Stimulated activated CD4-positive, alpha-beta T cell treated with anti-CD3 and anti-CD28 coated beads, TNF-alpha, amount 100 ng/mL, for 1 hour (primary cell): ENCODE measurements at regions not wholly inside any gene's neighbourhood (a gene's known extent, or its start where the extent isn't known, plus 50 kb on each side); places are given as distances from the start of the nearest gene placed in this dataset.
"Not testable (repeated sequence)": the region's sequence is repeated elsewhere in the genome, so short reads cannot be mapped to it uniquely, and the experiment has no call there.

Source experiments
- DNase-seq, 3 donors: peaks; one replicate each; pipeline ENCODE4 v3.0.0-alpha.2; 2020; ENCODE audit warnings: low read depth in 3 of 3, low spot score in 1 of 3

DNA sequence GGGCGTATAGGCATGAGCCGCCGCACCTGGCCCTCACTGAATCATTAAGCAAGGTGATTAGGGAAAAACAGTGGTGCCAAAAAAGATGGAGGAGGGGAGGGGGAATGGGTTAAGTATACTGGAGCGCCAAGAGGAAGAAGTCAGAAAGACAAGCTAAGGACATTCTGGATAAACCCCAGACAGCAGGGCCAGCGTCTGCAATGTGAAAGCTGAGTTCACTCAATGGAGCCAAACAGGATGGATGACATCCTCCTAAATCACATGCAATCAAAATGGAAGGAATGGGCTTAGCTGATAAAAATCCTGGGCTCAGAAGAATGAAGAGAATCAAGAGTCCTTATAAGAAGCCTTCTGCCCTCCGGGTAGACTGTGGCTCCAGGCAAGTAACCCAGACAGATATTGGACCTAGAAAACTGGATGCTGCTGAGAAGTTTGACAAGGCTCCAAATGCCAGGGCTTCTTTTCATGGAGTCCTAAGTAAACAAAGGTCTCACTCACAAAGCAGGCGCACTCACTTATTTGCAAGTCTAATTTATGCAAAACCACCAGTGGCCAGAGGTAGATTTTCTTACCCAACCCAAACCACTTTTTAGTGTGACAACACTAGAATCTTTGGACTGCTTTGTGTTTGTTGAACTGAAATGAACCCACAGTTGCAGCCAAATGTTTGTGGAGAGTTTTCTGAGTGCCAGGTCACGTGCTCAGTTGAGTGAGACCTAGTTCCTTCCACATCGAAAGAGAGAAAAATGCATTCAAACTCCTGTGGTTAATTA lies 519.1 kb upstream of the AUTS2 start:
- no peak for DNase-seq

DNA sequence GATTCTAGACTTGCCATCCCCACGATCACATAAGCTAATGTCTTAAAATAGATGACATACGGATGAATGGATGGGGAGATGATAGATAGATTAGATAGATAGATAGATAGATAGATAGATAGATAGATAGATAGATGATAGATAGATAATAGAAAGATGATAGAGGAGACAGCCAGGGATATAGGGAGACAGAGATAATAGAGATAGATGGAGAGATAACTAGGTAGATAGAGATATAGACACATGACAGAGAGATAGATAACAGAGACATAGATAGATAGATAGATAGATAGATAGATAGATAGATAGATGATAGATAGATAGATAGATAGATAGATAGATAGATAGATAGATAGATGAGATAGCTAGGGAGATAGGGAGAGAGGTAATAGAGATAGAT lies 511.0 kb upstream of the AUTS2 start:
- not testable (repeated sequence) for DNase-seq

DNA sequence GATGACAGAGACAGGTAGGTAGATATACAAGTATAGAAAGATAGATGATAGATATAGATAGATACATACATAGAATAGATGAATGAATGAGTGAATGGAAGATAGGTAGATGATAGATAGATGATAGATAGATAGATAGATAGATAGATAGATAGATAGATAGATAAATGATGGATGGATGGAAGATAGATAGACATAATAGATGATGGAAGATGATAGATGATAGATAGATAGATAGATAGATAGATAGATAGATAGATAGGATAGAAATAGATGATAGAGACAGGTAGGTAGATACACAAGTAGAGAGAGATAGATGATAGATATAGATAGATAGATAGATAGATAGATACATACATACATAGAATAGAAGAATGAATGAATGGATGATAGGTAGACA lies 510.1 kb upstream of the AUTS2 start:
- DNase-seq = no peak

GRCh38 chr7:69090936-69091335 lies 507.3 kb upstream of the AUTS2 start:
- no peak for DNase-seq

- no peak for DNase-seq
These were observed 506.8 kb upstream of the AUTS2 start for GRCh38 chr7:69091521-69091920.

GRCh38 chr7:69095127-69095526 lies 503.1 kb upstream of the AUTS2 start:
- DNase-seq = no peak

DNA sequence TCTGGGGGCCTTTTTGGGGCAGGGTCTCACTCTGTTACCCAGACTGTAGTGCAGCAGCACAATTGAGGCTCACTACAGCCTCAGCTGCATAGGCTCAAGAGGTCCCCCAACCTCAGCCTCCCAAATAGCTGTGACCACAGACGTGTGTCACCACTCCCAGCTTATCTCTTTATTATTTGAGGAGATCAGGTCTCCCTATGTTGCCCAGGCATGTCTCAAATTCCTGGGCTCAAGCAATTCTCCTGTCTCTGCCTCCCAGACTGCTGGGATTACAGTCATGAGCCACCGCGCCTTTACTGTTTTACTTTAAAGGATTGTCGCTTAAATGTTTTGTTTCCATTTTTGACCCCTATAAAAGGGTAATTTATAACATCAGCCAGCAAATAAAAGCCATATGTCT lies 502.6 kb upstream of the AUTS2 start:
- DNase-seq = no peak

DNA sequence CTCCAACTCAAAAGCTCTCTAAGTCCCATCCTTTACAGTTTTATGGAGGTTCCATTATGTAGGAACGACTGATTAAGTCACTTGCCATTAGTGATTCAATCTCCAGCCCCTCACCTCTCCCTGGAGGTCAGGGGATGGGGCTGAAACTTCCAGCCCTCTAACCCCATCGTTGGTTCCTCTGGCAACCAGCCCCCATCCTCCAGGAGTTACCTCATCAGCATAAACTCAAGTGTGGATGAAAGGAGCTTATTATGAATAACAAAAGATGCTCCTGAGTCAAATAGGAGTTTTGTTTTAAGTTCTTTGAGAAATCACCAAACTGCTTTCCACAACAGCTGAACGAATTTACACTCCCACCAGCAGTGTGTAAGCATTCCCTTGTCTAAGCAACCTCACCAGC lies 494.3 kb upstream of the AUTS2 start:
- DNase-seq = no peak

- DNase-seq = no peak
These were observed 493.2 kb upstream of the AUTS2 start for GRCh38 chr7:69105092-69105491.

GRCh38 chr7:69105981-69106380 lies 492.3 kb upstream of the AUTS2 start:
- no peak for DNase-seq

- not testable (repeated sequence) for DNase-seq
These were observed 491.8 kb upstream of the AUTS2 start for GRCh38 chr7:69106449-69106848.

DNA sequence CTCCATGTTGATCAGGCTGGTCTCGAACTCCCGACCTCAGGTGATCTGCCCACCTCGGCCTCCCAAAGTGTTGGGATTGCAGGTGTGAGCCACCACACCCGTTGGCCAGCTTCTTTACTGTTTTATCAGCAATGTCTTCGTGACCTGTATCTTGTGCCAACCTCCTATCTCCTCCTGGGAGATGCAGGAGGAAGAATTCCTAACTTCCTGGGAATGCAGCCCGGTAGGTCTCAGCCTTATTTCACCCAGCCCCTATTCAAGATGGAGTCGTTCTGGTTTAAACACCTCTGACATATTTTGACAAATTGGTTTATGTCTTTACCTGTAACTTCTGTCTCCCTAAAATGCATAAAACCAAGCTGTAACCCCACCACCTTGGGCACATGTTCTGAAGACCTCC lies 491.3 kb upstream of the AUTS2 start:
- DNase-seq = not testable (repeated sequence)

DNA sequence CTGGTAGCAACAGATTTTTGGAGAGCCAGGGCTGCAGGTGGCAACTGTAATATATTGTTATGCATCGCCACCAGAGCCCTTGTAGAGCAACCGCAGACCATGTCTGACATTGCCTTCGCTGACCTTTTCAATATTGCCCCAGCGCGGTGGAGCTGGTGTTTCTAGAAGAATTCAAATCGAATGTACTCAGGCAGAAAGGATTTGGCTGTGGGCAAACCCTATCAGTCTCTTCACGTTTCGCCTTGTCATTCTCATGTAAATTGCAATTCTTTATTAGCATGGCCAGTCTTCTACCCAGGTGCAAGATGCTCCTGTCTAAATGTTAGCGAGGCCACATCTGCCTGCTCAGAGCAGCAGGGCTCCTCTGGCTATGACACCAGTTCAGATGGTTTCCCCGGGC lies 490.2 kb upstream of the AUTS2 start:
- DNase-seq = no peak

GRCh38 chr7:69109246-69109645 lies 489.0 kb upstream of the AUTS2 start:
- no peak for DNase-seq

DNA sequence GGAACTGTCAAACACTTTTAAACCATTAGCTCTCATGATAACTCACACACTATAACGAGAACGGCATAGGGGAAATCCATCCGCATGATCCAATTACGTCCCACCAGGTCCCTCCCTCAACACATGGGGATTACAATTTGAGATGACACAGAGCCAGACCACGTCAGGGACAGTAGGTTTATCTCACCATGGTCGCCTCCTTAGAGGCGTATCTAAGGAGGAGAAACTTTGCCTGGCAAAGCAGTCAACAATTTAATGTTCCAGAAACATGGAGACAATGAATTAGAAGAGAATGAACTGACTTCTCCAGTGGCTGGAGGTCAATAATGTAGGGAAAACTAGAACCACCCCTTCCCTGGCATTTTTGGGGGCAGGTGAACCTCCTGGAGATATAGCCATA lies 488.4 kb upstream of the AUTS2 start:
- no peak for DNase-seq

DNA sequence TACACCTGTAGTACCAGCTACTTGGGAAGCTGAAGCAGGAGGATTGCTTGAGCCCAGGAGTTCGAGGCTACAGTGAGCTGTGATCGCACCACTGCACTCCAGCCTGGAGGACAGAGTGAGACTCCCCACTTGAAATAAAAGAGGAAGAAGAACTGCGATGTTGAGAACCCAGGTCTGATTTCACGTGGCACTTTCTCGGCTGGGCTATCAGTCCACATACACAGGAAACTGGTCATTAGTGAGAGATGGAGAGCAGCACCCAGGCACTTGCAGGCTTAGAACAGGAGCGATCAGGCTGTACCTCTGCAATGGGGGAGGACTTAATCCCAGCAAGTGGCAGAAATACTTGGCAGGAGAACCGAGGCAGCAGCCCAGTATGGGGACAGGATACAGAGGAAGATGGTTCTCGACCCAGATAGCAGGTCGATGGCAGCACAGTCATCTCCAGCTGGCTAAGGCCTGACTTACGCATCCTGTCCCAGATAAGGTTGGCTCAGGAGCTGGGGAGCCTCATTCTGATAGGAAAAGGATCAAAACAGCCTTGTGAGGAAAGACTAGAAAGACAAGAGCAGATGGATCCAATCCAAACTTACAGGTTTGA lies 487.7 kb upstream of the AUTS2 start:
- no peak for DNase-seq

DNA sequence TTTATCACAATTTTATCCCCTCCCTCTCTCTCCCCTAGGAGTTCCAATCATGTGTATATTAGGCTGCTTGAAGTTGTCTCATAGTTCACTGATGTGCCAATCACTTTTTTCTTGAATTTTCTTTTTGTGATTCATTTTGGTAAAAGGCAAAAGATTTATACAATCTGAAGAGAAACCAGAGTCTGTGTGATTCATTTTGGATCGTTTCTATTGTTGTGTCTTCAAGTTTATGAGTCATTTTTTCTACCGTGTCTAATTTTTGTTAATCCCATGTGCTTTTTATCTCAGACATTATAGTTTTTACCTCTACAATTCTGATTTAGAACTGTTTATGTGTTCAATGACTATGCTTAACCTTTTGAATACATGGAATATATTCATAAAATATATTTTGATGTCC lies 483.9 kb upstream of the AUTS2 start:
- DNase-seq = no peak

DNA sequence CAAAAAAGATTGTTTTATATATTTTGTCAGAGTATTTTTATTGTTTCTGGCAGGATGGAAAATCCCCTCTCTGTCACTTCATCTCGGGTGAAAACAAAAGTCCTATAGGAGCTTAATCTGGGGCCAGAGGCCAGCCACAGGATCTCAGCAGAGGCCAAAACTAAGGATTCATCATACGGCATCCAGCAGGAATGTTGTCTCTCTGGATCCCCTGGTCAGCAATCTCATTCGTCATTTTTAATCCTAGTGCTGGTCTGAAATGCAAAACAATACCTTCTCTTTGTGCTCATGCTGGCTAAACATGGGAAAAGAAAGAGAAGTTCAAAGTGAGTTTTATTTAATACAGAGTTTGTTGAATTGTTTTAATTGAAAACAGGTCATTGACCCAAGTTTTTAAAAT lies 482.5 kb upstream of the AUTS2 start:
- DNase-seq = no peak

DNA sequence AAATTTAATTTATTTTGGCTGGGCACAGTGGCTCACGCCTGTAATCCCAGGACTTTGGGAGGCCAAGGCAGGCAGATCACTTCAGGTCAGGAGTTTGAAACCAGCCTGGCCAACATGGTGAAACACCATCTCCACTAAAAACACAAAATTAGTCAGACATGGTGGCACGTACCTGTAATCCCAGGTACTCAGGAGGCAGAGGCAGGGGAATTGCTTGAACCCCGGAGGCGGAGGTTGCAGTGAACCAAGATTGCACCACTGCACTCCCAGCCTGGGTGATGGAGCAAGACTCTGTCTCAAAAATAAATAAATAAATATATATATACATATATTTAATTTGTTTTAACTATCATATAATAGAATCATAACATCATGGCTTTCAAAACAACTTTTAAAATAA lies 482.1 kb upstream of the AUTS2 start:
- DNase-seq = not testable (repeated sequence)

GRCh38 chr7:69122953-69123352 lies 475.3 kb upstream of the AUTS2 start:
- no peak for DNase-seq

- no peak for DNase-seq
These were observed 471.3 kb upstream of the AUTS2 start for GRCh38 chr7:69126896-69127479.

DNA sequence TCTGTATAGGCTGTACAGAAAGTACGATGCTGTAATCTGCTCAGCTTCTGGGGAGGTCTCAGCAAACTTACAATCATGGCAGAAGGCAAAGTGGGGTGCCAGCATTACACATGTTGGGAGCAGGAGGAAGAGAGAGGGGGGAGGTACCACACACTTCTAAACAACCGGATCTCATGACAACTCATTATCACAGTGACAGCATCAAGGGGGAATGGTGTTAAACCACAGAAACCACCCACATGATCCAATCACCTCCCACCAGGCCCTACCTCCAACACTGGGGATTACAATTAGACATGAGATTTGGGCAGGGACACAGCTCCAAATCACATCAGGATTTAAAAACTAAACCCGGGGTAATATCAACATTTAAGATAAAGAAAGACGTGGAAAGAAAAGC lies 468.8 kb upstream of the AUTS2 start:
- DNase-seq = no peak

- DNase-seq = no peak
These were observed 468.3 kb upstream of the AUTS2 start for GRCh38 chr7:69129951-69130350.
